Adrenal gland (tissue), 9 donors: ENCODE measurements at regions not wholly inside any gene's neighbourhood (a gene's known extent, or its start where the extent isn't known, plus 50 kb on each side); places are given as distances from the start of the nearest gene placed in this dataset.

Source experiments
- DNase-seq, 7 donors: peaks; one replicate each; pipeline ENCODE4 v3.0.0-alpha.2; 2019 to 2020
- H3K27ac ChIP-seq, 5 donors: fragments of 200-600 bp; sonication (generic) in 4 of 5; 1 replicate in 3 of 5; 2 replicates in 2 of 5; pipeline versions ENCODE4 v1.5.1 to v1.8.0; 2016 to 2020; ENCODE audit warnings: mild to moderate bottlenecking in 1 of 5
- H3K27me3 ChIP-seq: fragments of 200-600 bp; 2 replicates; pipeline ENCODE4 v1.8.0; 2021
- H3K36me3 ChIP-seq, 2 donors: fragments of 200-600 bp; replicated peaks in 1 of 2; 1 replicate in 1 of 2; 2 replicates in 1 of 2; pipeline versions ENCODE4 v1.5.1 to v1.8.0; 2018 to 2022
- H3K4me1 ChIP-seq, 2 donors: fragments of 200-600 bp; replicated peaks in 1 of 2; 1 replicate in 1 of 2; 2 replicates in 1 of 2; pipeline versions ENCODE4 v1.5.1 to v1.8.0; 2018 to 2021
- H3K4me3 ChIP-seq, 4 donors: fragments of 200-600 bp; sonication (generic) in 3 of 4; one replicate each; pipeline ENCODE4 v1.5.1; 2016 to 2018
- H3K9me3 ChIP-seq, 3 donors: fragments of 200-600 bp; sonication (generic) in 1 of 3; replicated peaks in 1 of 3; 1 replicate in 2 of 3; 2 replicates in 1 of 3; pipeline versions ENCODE4 v1.5.1 to v1.8.0; 2016 to 2021
- POLR2A ChIP-seq, 2 donors: fragments of 450-650 bp; IDR thresholded peaks; one replicate each; pipeline ENCODE4 v1.6.1; 2017; ENCODE audit warnings: antibody characterized with exemption in 2 of 2, mild to moderate bottlenecking in 2 of 2, moderate library complexity in 1 of 2
- WGBS, 4 donors: extraction: QIAGEN DNeasy Blood & Tissue Kit in 2 of 4; methylation state at CpG; one replicate each; pipeline versions ENCODE4 v1.1.5 to v1.1.7; 2013 to 2017; 5-methylcytosine and 5-hydroxymethylcytosine counted together
- intact Hi-C, 2 donors: fragments of 100-400 bp; cut with DNase I; formaldehyde crosslinking; loops; one replicate each; pipeline versions ENCODE4 v1.14.1 to v1.15.0; 2022 to 2023
- TF ChIP-seq, protein P1 (sequence below), 6 experiments: fragments of 450-650 bp in 4 of 6; fragments of 200-600 bp in 2 of 6; sonication (generic) in 1 of 6; IDR thresholded peaks; 1 replicate in 5 of 6; 2 replicates in 1 of 6; pipeline versions ENCODE4 v1.5.1 to v1.8.0; 2016 to 2021; ENCODE audit warnings: antibody characterized with exemption in 6 of 6, mild to moderate bottlenecking in 2 of 6, moderate library complexity in 1 of 6
- donor health status: healthy with polysubstance abuse.
- donor health status: Bipolar disorder and iron deficiency.
- donor health status: DM: yes; HTN: yes; CAD: no.
- donor health status: DM: no; HTN: no; CAD: no.
- donor health status: DM: no; HTN: no; CAD: no.

DNA sequence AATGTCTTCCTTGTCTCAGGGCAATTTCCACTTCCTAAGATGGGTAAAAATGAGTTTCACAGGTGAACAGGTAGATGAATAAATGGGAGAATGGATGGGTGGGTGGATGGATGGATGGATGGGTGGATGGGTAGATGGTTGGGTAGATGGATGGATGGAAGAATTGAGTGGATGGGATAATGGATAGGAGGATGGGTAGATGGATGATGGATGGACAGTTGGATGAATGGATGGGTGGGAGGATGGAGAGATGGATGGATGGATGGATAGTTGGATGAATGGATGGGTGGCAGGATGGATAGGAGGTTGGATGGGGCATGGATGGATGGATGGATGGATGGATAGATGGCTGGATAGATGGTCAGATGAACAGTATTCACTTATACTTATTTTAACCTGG is 90.9 kb downstream of the LRRC30 start:
- Histone ChIP-seq H3K9me3 (no peaks in the 10 kb centered on the region), H3K27me3 (no peaks in the 10 kb centered on the region), H3K4me3 (no peak overlapping the region), H3K36me3 (no peaks in the 10 kb centered on the region), H3K27ac (no peak overlapping the region), H3K4me1 (no peaks in the 10 kb centered on the region)
- TF ChIP-seq, protein P1, sequence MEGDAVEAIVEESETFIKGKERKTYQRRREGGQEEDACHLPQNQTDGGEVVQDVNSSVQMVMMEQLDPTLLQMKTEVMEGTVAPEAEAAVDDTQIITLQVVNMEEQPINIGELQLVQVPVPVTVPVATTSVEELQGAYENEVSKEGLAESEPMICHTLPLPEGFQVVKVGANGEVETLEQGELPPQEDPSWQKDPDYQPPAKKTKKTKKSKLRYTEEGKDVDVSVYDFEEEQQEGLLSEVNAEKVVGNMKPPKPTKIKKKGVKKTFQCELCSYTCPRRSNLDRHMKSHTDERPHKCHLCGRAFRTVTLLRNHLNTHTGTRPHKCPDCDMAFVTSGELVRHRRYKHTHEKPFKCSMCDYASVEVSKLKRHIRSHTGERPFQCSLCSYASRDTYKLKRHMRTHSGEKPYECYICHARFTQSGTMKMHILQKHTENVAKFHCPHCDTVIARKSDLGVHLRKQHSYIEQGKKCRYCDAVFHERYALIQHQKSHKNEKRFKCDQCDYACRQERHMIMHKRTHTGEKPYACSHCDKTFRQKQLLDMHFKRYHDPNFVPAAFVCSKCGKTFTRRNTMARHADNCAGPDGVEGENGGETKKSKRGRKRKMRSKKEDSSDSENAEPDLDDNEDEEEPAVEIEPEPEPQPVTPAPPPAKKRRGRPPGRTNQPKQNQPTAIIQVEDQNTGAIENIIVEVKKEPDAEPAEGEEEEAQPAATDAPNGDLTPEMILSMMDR (IDR thresholded peaks at IDR 0.05), result no peak
- no peak for TF ChIP-seq POLR2A (IDR thresholded peaks at IDR 0.05)
- DNase-seq, result no peak
- intact Hi-C loops, result no loop called here

DNA sequence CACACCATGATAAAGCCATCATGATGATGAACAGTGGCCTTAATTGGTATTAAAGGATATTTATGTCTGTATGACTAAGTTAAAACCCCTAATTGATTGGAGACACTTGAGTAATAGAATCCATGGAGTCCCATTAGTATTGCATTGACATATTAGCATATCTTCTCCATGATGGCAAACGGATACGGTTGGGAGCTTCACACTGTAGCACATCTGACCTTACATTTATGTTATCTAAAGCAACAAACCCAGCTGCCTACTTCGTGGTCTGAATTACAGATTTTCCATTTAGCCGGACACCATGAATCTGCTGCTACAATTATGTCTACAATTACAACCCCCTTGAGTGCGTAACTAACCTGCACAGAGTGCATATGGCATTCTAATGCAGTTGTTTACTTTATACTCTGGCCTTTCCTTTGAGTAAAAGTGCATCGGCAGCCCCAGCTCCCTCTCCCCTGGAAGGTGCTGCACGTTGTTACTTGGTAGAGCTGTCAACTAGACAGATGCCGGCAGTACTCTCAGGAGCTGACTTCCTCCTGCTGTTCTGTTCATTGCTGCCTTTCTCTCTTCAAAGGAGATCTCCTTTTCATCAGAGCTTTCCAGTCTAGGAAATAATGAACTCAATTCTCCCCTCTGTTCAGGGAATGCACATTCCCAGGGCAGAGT is 92.1 kb downstream of the LRRC30 start:
- Histone ChIP-seq H3K4me3 (no peak overlapping the region), H3K9me3 (no peaks in the 10 kb centered on the region), H3K27ac (no peak overlapping the region), H3K27me3 (no peaks in the 10 kb centered on the region), H3K4me1 (no peaks in the 10 kb centered on the region), H3K36me3 (no peaks in the 10 kb centered on the region)
- no peak for DNase-seq
- intact Hi-C loops, result no loop called here
- WGBS, 4 donors, result 35 to 50% (median 40%) methylated on average over 8 of the region's 8 CpGs
- TF ChIP-seq, protein P1 (IDR thresholded peaks at IDR 0.05), result no peak
- TF ChIP-seq POLR2A (IDR thresholded peaks at IDR 0.05), result no peak

DNA sequence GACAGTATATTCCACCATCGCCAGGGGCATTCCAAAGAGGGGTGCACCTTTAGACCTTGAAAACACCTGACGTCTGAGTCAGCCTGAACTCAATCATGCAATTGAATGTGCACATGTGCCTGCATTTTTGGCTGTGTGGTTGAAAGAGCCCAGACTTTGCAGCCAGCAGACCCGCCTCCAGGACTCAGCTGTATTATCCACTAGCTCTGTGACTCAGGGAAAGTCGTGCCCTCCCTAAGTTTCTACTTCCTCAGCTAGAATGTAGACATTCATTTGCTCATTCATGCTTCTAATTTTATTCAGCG is 94.2 kb downstream of the LRRC30 start:
- H3K27me3 ChIP-seq, result no peaks in the 10 kb centered on the region
- H3K9me3 ChIP-seq, result no peaks in the 10 kb centered on the region
- H3K4me1 ChIP-seq, result no peaks in the 10 kb centered on the region
- WGBS, 4 donors, result 65 to 73% (median 67%) methylated on average over 5 of the region's 5 CpGs
- H3K27ac ChIP-seq, result no peak overlapping the region
- TF ChIP-seq POLR2A (IDR thresholded peaks at IDR 0.05), result no peak
- TF ChIP-seq, protein P1 (IDR thresholded peaks at IDR 0.05), result no peak
- DNase-seq, result no peak
- H3K36me3 ChIP-seq, result no peaks in the 10 kb centered on the region
- H3K4me3 ChIP-seq, result no peak overlapping the region
- intact Hi-C loops, result no loop called here

DNA sequence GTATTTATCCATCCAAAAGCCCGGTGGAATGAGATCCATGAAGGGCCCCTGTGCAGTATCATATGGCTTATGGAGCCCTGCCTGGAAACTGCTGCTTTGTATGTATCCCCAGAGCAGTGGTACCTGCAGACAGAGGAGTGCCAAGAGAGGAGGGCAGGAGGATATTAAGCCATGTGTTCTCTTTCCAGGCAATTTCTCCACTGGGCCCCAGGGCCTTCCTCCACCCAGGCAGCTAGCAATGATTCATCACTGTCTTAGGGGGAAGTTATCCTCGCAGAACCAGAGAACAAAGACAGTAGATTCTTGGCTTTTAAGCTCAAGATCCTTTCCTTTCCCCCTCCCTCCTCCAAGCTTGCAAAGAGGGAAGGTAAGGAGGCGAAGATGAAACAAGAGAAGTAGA is 98.1 kb downstream of the LRRC30 start:
- 30 to 35% (median 33%) methylated on average over 3 of the region's 3 CpGs for WGBS, 4 donors

More for the DNA sequence above, 98.1 kb downstream of the LRRC30 start:
- Histone ChIP-seq H3K36me3 (no peaks in the 10 kb centered on the region), H3K9me3 (no peaks in the 10 kb centered on the region), H3K27me3 (no peaks in the 10 kb centered on the region), H3K4me1 (no peaks in the 10 kb centered on the region), H3K27ac (no peak overlapping the region), H3K4me3 (no peak overlapping the region)
- DNase-seq, result no peak
- intact Hi-C loops, result no loop called here
- TF ChIP-seq POLR2A (IDR thresholded peaks at IDR 0.05), result no peak
- TF ChIP-seq, protein P1 (IDR thresholded peaks at IDR 0.05), result no peak
